ENCODE measurements at regions not wholly inside any gene's neighbourhood (a gene's known extent, or its start where the extent isn't known, plus 50 kb on each side); places are given as distances from the start of the nearest gene placed in this dataset.

GRCh38 chr1:239675735-239676134 is 289.4 kb downstream of the CHRM3 start:
- H3K9ac ChIP-seq (ENCODE audit: low read depth, low read length) = no peak overlapping the region
- H3K4me1 ChIP-seq (ENCODE audit: control insufficient read depth, insufficient read depth, low read length) = peaks cover 29% of the 10 kb centered on the region
- no peak overlapping the region for H3K4me3 ChIP-seq (ENCODE audit: low read depth, low read length)
- H3K27me3 ChIP-seq (ENCODE audit: control insufficient read depth, insufficient read depth, low read length) = no peaks in the 10 kb centered on the region
- H3K36me3 ChIP-seq (ENCODE audit: control insufficient read depth, insufficient read depth, low read length) = no peaks in the 10 kb centered on the region; the same call in 1 of the 2 replicates
- no peaks in the 10 kb centered on the region for H3K9me3 ChIP-seq (ENCODE audit: control insufficient read depth, insufficient read depth, low read length)
- H3K27ac ChIP-seq (ENCODE audit: low read depth, low read length) = no peak overlapping the region

- Histone ChIP-seq H3K27me3 (ENCODE audit: control insufficient read depth, insufficient read depth, low read length) (no peaks in the 10 kb centered on the region), H3K4me3 (ENCODE audit: low read depth, low read length) (no peak overlapping the region), H3K9ac (ENCODE audit: low read depth, low read length) (no peak overlapping the region), H3K9me3 (ENCODE audit: control insufficient read depth, insufficient read depth, low read length) (no peaks in the 10 kb centered on the region), H3K36me3 (ENCODE audit: control insufficient read depth, insufficient read depth, low read length) (no peaks in the 10 kb centered on the region; the same call in 1 of the 2 replicates), H3K4me1 (ENCODE audit: control insufficient read depth, insufficient read depth, low read length) (peaks cover 29% of the 10 kb centered on the region), H3K27ac (ENCODE audit: low read depth, low read length) (no peak overlapping the region)
These were observed 290.3 kb downstream of the CHRM3 start for GRCh38 chr1:239676522-239677273.

- Histone ChIP-seq H3K4me1 (ENCODE audit: control insufficient read depth, insufficient read depth, low read length) (peaks cover 25% of the 10 kb centered on the region), H3K27ac (ENCODE audit: low read depth, low read length) (no peak overlapping the region), H3K36me3 (ENCODE audit: control insufficient read depth, insufficient read depth, low read length) (no peaks in the 10 kb centered on the region; the same call in 1 of the 2 replicates), H3K9me3 (ENCODE audit: control insufficient read depth, insufficient read depth, low read length) (no peaks in the 10 kb centered on the region), H3K9ac (ENCODE audit: low read depth, low read length) (no peak overlapping the region), H3K27me3 (ENCODE audit: control insufficient read depth, insufficient read depth, low read length) (no peaks in the 10 kb centered on the region), H3K4me3 (ENCODE audit: low read depth, low read length) (no peak overlapping the region)
These were observed 291.0 kb downstream of the CHRM3 start for GRCh38 chr1:239677362-239677761.

- Histone ChIP-seq H3K9ac (ENCODE audit: low read depth, low read length) (no peak overlapping the region), H3K4me3 (ENCODE audit: low read depth, low read length) (no peak overlapping the region), H3K4me1 (ENCODE audit: control insufficient read depth, insufficient read depth, low read length) (peaks cover 25% of the 10 kb centered on the region), H3K9me3 (ENCODE audit: control insufficient read depth, insufficient read depth, low read length) (no peaks in the 10 kb centered on the region), H3K27ac (ENCODE audit: low read depth, low read length) (no peak overlapping the region), H3K27me3 (ENCODE audit: control insufficient read depth, insufficient read depth, low read length) (no peaks in the 10 kb centered on the region), H3K36me3 (ENCODE audit: control insufficient read depth, insufficient read depth, low read length) (no peaks in the 10 kb centered on the region; the same call in 1 of the 2 replicates)
These were observed 291.8 kb downstream of the CHRM3 start for GRCh38 chr1:239678181-239678580.

GRCh38 chr1:239682046-239682445 is 295.7 kb downstream of the CHRM3 start:
- Histone ChIP-seq H3K36me3 (ENCODE audit: control insufficient read depth, insufficient read depth, low read length) (no peaks in the 10 kb centered on the region; the same call in 1 of the 2 replicates), H3K4me1 (ENCODE audit: control insufficient read depth, insufficient read depth, low read length) (peaks cover 3% of the 10 kb centered on the region), H3K4me3 (ENCODE audit: low read depth, low read length) (no peak overlapping the region), H3K27me3 (ENCODE audit: control insufficient read depth, insufficient read depth, low read length) (no peaks in the 10 kb centered on the region), H3K9ac (ENCODE audit: low read depth, low read length) (no peak overlapping the region), H3K27ac (ENCODE audit: low read depth, low read length) (no peak overlapping the region), H3K9me3 (ENCODE audit: control insufficient read depth, insufficient read depth, low read length) (no peaks in the 10 kb centered on the region)

GRCh38 chr1:239682960-239683359 is 296.6 kb downstream of the CHRM3 start:
- Histone ChIP-seq H3K9me3 (ENCODE audit: control insufficient read depth, insufficient read depth, low read length) (no peaks in the 10 kb centered on the region), H3K4me3 (ENCODE audit: low read depth, low read length) (no peak overlapping the region), H3K27me3 (ENCODE audit: control insufficient read depth, insufficient read depth, low read length) (no peaks in the 10 kb centered on the region), H3K4me1 (ENCODE audit: control insufficient read depth, insufficient read depth, low read length) (no peaks in the 10 kb centered on the region), H3K27ac (ENCODE audit: low read depth, low read length) (no peak overlapping the region), H3K9ac (ENCODE audit: low read depth, low read length) (no peak overlapping the region), H3K36me3 (ENCODE audit: control insufficient read depth, insufficient read depth, low read length) (no peaks in the 10 kb centered on the region; the same call in 1 of the 2 replicates)

- H3K36me3 ChIP-seq (ENCODE audit: control insufficient read depth, insufficient read depth, low read length) = no peaks in the 10 kb centered on the region
These were observed 300.0 kb downstream of the CHRM3 start for GRCh38 chr1:239686386-239686785.

GRCh38 chr1:239696317-239696716 is 309.9 kb downstream of the CHRM3 start:
- Histone ChIP-seq H3K27me3 (ENCODE audit: control insufficient read depth, insufficient read depth, low read length) (no peaks in the 10 kb centered on the region), H3K27ac (ENCODE audit: low read depth, low read length) (no peak overlapping the region), H3K9me3 (ENCODE audit: control insufficient read depth, insufficient read depth, low read length) (no peaks in the 10 kb centered on the region; the same call in 1 of the 2 replicates), H3K4me1 (ENCODE audit: control insufficient read depth, insufficient read depth, low read length) (no peaks in the 10 kb centered on the region), H3K36me3 (ENCODE audit: control insufficient read depth, insufficient read depth, low read length) (no peaks in the 10 kb centered on the region), H3K4me3 (ENCODE audit: low read depth, low read length) (no peak overlapping the region), H3K9ac (ENCODE audit: low read depth, low read length) (no peak overlapping the region)

More at GRCh38 chr1:239686386-239686785, 300.0 kb downstream of the CHRM3 start:
- no peak overlapping the region for H3K9ac ChIP-seq (ENCODE audit: low read depth, low read length)
- no peaks in the 10 kb centered on the region for H3K4me1 ChIP-seq (ENCODE audit: control insufficient read depth, insufficient read depth, low read length)
- no peaks in the 10 kb centered on the region for H3K9me3 ChIP-seq (ENCODE audit: control insufficient read depth, insufficient read depth, low read length)
- H3K27me3 ChIP-seq (ENCODE audit: control insufficient read depth, insufficient read depth, low read length) = no peaks in the 10 kb centered on the region
- no peak overlapping the region for H3K4me3 ChIP-seq (ENCODE audit: low read depth, low read length)
- no peak overlapping the region for H3K27ac ChIP-seq (ENCODE audit: low read depth, low read length)

- H3K27ac ChIP-seq (ENCODE audit: low read depth, low read length) = no peak overlapping the region
- no peak overlapping the region for H3K9ac ChIP-seq (ENCODE audit: low read depth, low read length)
- no peaks in the 10 kb centered on the region for H3K36me3 ChIP-seq (ENCODE audit: control insufficient read depth, insufficient read depth, low read length)
- H3K4me3 ChIP-seq (ENCODE audit: low read depth, low read length) = no peak overlapping the region
- H3K9me3 ChIP-seq (ENCODE audit: control insufficient read depth, insufficient read depth, low read length) = no peaks in the 10 kb centered on the region; the same call in 1 of the 2 replicates
- H3K27me3 ChIP-seq (ENCODE audit: control insufficient read depth, insufficient read depth, low read length) = no peaks in the 10 kb centered on the region
- no peaks in the 10 kb centered on the region for H3K4me1 ChIP-seq (ENCODE audit: control insufficient read depth, insufficient read depth, low read length)
These were observed 314.3 kb downstream of the CHRM3 start for GRCh38 chr1:239700667-239701066.

- H3K4me3 ChIP-seq (ENCODE audit: low read depth, low read length) = no peak overlapping the region
- H3K36me3 ChIP-seq (ENCODE audit: control insufficient read depth, insufficient read depth, low read length) = no peaks in the 10 kb centered on the region
- H3K27ac ChIP-seq (ENCODE audit: low read depth, low read length) = no peak overlapping the region
- no peaks in the 10 kb centered on the region for H3K27me3 ChIP-seq (ENCODE audit: control insufficient read depth, insufficient read depth, low read length)
- H3K9me3 ChIP-seq (ENCODE audit: control insufficient read depth, insufficient read depth, low read length) = no peaks in the 10 kb centered on the region
- H3K4me1 ChIP-seq (ENCODE audit: control insufficient read depth, insufficient read depth, low read length) = no peaks in the 10 kb centered on the region
- H3K9ac ChIP-seq (ENCODE audit: low read depth, low read length) = no peak overlapping the region
These were observed 316.7 kb downstream of the CHRM3 start for GRCh38 chr1:239703075-239703474.

- Histone ChIP-seq H3K9ac (ENCODE audit: low read depth, low read length) (no peak overlapping the region), H3K36me3 (ENCODE audit: control insufficient read depth, insufficient read depth, low read length) (no peaks in the 10 kb centered on the region), H3K4me3 (ENCODE audit: low read depth, low read length) (no peak overlapping the region), H3K27me3 (ENCODE audit: control insufficient read depth, insufficient read depth, low read length) (no peaks in the 10 kb centered on the region), H3K4me1 (ENCODE audit: control insufficient read depth, insufficient read depth, low read length) (no peaks in the 10 kb centered on the region), H3K27ac (ENCODE audit: low read depth, low read length) (no peak overlapping the region), H3K9me3 (ENCODE audit: control insufficient read depth, insufficient read depth, low read length) (no peaks in the 10 kb centered on the region)
These were observed 320.0 kb downstream of the CHRM3 start for GRCh38 chr1:239706245-239706892.

All from HUES48 (cell line).